Activated CD4-positive, alpha-beta memory T cell treated with anti-CD3 and anti-CD28 coated beads for 36 hours (primary cell): ENCODE measurements at regions not wholly inside any gene's neighbourhood (a gene's known extent, or its start where the extent isn't known, plus 50 kb on each side); places are given as distances from the start of the nearest gene placed in this dataset.
"Not testable (repeated sequence)": the region's sequence is repeated elsewhere in the genome, so short reads cannot be mapped to it uniquely, and the experiment has no call there.

Source experiments
- CTCF ChIA-PET: fragments of 350-600 bp; sonication (Branson Sonifier 250); formaldehyde crosslinking; loops from one replicate; lab custom pipeline; 2021; ENCODE audit warnings: antibody characterized with exemption, inconsistent platforms; lab: Charles Lee
- POLR2A ChIA-PET: fragments of 350-600 bp; sonication (Branson Sonifier 250); formaldehyde crosslinking; loops from one replicate; lab custom pipeline; 2021; ENCODE audit warnings: antibody characterized with exemption; lab: Charles Lee
- DNase-seq: peaks from one replicate; pipeline ENCODE4 v3.0.0-alpha.2; 2020
- H3K27ac Mint-ChIP-seq: one replicate; pipeline ENCODE4 v1.8.0; 2021; ENCODE audit warnings: mixed read lengths
- H3K27me3 Mint-ChIP-seq: one replicate; pipeline ENCODE4 v1.8.0; 2021; ENCODE audit warnings: mixed read lengths
- H3K36me3 Mint-ChIP-seq: one replicate; pipeline ENCODE4 v1.8.0; 2021; ENCODE audit warnings: mixed read lengths
- H3K4me1 Mint-ChIP-seq: one replicate; pipeline ENCODE4 v1.8.0; 2021; ENCODE audit warnings: low read depth, mixed read lengths
- H3K4me3 Mint-ChIP-seq: one replicate; pipeline ENCODE4 v1.8.0; 2021; ENCODE audit warnings: mild to moderate bottlenecking, mixed read lengths
- H3K9me3 Mint-ChIP-seq: one replicate; pipeline ENCODE4 v1.8.0; 2021; ENCODE audit warnings: mixed read lengths
- intact Hi-C: fragments of 100-400 bp; cut with micrococcal nuclease; formaldehyde crosslinking; loops from one replicate; pipeline ENCODE4 v1.15.1; 2023

GRCh38 chr1:120357046-120357445 is 57.8 kb upstream of the NBPF8 start:
- H3K9me3 Mint-ChIP-seq, intact Hi-C loops, H3K36me3 Mint-ChIP-seq, H3K27ac Mint-ChIP-seq, H3K27me3 Mint-ChIP-seq, CTCF ChIA-PET, POLR2A ChIA-PET, H3K4me3 Mint-ChIP-seq, H3K4me1 Mint-ChIP-seq: not testable (repeated sequence)
- peak; percentile 84 for DNase-seq

DNA sequence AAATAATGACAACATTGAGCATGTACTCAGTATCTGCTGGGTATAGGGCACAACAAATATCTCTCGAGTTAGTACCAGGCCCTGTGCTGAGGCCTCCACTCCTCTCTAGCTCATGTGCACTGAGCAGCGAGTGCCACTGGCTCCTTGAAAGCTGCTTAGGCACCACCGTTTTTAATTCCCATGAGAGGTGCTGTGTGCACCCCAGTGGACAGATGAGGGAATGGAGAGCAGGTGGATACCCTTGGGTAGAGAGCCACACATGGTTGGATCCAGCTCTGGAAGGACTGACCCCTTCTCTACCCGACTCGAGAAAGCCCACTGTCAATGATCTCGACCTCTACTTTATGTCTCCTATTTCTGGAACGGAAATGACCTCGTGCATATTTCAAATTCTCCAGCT is 58.7 kb upstream of the NBPF8 start:
- H3K27ac Mint-ChIP-seq, intact Hi-C loops, H3K27me3 Mint-ChIP-seq, CTCF ChIA-PET, H3K36me3 Mint-ChIP-seq, POLR2A ChIA-PET, H3K4me1 Mint-ChIP-seq, H3K9me3 Mint-ChIP-seq, H3K4me3 Mint-ChIP-seq: not testable (repeated sequence)
- DNase-seq: peak; percentile 44

DNA sequence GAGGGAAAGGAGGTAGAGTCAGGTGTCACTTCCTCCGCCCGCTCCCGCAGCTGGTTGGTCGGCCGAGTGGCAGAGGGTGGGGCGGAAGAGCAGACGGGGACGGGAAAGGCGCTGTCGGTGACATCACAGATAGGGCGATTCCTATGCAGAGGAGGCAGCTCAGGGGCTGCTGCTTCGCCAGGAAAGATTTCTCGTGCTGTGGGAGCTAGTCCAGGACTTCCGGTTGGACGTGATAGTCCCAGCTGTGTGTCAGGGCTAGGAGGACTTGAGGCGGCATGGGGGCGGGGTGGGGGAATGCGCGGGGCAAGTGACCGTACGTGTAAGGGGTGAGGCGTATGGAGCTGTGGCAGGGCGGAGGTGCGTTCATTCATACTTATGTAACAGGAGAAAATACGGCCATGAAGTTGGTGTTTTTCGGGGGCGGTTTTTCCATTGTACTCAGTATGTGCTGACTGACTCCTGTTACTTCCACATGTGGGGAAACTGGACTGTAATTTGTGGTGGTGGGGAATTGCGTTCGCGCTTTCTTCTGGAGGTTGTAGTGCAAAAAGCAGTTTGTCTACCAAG is 60.1 kb upstream of the NBPF8 start:
- H3K27me3 Mint-ChIP-seq, CTCF ChIA-PET, intact Hi-C loops, H3K9me3 Mint-ChIP-seq, POLR2A ChIA-PET, H3K36me3 Mint-ChIP-seq, H3K4me1 Mint-ChIP-seq: not testable (repeated sequence)
- Mint-ChIP-seq H3K4me3 (peak overlapping the region; percentile 82), H3K27ac (peak overlapping the region; percentile 99)
- peak; percentile 70 for DNase-seq

GRCh38 chr1:120342231-120343073 is 72.4 kb upstream of the NBPF8 start:
- POLR2A ChIA-PET, H3K4me1 Mint-ChIP-seq, H3K27me3 Mint-ChIP-seq, H3K36me3 Mint-ChIP-seq, CTCF ChIA-PET, H3K9me3 Mint-ChIP-seq, intact Hi-C loops: not testable (repeated sequence)
- Mint-ChIP-seq H3K27ac (peak overlapping the region; percentile 23), H3K4me3 (peak overlapping the region; percentile 66)
- peak; percentile 18 for DNase-seq

DNA sequence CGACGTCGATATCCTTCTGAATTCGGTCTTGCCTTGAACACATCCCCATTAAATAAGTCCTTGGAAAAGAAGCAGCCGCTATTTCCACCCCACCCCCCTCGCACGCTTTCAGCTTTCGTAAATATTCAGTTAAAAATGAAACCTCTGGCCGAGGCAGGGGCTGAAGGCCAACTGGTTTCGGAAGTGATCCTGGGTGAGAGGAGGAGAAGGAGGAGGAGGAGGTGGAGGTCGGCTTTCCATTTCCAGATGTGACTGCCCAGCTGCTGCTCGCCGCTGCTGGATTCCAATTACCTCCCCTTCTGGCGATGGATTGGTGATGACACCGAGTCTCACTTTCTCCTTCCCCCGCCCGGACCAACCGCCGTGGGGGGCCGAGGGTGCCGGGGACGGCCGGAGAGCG is 73.1 kb upstream of the NBPF8 start:
- H3K36me3 Mint-ChIP-seq, POLR2A ChIA-PET, DNase-seq, H3K9me3 Mint-ChIP-seq, intact Hi-C loops, H3K4me1 Mint-ChIP-seq, CTCF ChIA-PET, H3K27me3 Mint-ChIP-seq: not testable (repeated sequence)
- Mint-ChIP-seq H3K27ac (peak overlapping the region; percentile 84), H3K4me3 (peak overlapping the region; percentile 76)

DNA sequence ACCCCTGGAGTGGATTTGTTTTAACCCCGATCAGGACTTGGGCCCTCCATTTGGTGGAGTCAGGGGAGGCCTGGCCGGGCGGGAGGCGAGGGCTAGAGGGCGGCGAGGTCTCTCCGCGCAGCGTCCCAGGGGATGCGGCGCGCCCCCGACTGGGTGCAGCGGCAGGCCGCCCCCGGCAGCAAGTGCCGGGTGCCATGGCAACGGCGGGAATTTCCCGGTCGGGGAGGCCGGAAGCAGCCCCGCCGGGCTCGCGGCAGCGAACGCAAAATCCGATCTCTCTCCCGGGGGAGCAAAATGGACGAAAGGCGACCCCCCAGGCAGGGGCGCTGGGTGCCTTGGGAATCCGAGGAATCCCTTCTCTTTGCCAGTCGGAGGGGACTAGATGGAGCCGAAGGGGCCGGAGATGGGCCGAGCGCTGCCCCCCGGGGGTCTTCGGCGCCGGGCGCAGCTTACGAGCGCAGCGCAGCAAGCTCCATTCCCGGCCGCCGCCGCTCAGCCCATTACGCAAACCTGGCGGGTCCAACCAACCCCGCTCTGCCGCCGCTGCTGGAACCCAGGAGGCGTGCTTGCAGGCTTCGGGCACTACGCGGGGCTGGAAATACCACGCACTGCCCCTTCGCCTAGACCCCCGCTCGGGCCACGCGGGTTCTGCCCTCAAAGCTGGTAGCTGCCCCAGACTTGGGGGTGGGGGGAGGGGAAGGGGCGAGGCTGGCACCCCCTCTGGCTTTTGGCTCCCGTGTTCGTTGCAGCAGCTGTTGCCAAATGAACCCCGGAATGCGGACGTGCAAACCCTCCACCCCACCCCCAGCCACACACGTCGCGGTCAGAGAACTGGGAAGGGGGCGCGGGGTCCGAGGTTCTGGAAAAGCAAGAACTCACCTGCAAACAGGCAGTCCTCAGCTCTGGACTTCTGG is 73.7 kb upstream of the NBPF8 start:
- H3K27me3 Mint-ChIP-seq, H3K4me1 Mint-ChIP-seq, POLR2A ChIA-PET, intact Hi-C loops, H3K36me3 Mint-ChIP-seq, H3K9me3 Mint-ChIP-seq, CTCF ChIA-PET: not testable (repeated sequence)
- Mint-ChIP-seq H3K4me3 (peak overlapping the region; percentile 76), H3K27ac (peak overlapping the region; percentile 77)
- peak; percentile 72 for DNase-seq

DNA sequence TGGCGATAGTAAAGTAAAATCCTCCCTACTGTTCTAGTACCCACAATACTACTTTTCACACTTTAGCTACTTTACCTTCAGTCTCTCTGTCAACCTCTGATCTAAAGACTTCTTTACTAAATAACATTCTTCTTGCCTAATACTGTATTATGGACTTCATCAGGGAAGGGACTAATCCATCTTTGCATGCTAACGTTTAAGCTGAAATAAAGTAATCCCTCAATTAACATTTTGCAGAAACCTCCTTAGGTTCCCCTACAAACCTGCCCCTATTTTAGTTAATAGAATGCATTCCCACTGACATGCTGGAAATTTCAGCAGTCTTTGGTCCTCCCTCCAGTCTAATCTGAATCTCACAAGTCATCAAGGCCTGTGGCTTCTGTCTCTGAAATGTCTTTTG is 99.1 kb upstream of the NBPF8 start:
- H3K27me3 Mint-ChIP-seq, H3K4me1 Mint-ChIP-seq, POLR2A ChIA-PET, intact Hi-C loops, CTCF ChIA-PET, H3K36me3 Mint-ChIP-seq, H3K4me3 Mint-ChIP-seq, H3K9me3 Mint-ChIP-seq, DNase-seq, H3K27ac Mint-ChIP-seq: not testable (repeated sequence)

DNA sequence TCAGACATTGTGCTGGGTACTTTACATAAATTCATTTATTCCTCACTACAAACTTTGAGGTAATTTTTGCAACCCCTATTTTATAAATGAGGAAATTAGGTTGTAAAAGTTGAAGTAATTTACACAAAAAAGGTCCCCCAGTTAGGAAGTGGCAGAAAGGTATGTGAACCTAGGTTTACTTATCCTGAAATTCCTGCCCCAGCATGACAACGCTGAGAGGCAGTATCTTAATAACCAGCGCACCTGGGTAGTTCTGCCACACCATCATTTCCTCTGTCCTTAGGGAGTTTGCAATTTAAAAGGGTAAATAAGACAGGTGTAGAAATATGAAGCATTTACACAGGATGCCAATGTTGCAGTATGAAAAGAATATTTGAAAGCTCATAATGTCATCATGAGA is 102.9 kb upstream of the NBPF8 start:
- H3K27me3 Mint-ChIP-seq, H3K36me3 Mint-ChIP-seq, POLR2A ChIA-PET, CTCF ChIA-PET, H3K9me3 Mint-ChIP-seq, DNase-seq, intact Hi-C loops, H3K4me3 Mint-ChIP-seq, H3K4me1 Mint-ChIP-seq, H3K27ac Mint-ChIP-seq: not testable (repeated sequence)

DNA sequence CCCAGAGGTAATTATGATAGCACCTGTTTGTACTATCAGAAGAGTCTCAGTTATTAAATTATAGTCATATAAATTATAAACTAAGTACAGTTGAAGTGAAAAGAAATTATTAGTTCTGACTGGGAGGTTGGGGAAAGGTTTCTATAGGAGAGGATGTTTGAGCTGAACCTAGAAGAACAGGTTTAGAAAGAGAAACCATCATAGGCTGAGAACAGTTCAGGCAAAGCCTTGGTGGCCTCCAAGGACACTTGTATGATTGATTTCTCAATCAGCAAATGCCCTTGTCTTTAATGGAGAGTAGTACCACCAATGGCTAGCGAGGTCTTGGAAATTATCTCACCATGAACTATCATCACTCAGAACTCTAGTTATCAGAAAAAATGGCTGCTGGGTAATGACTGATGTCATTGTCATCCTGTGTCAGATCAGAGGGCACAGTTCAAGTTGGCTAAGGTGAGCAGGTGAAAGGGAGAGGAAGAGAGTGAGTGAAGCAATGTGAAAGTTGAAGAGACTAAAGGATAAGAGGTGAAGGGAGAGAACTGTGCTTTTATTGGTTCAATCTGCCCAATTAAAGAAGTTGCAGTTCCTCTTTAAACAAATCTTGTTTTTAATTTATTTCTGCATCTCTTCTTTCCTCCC is 105.8 kb upstream of the NBPF8 start:
- H3K9me3 Mint-ChIP-seq, H3K4me3 Mint-ChIP-seq, H3K36me3 Mint-ChIP-seq, H3K27ac Mint-ChIP-seq, DNase-seq, intact Hi-C loops, H3K4me1 Mint-ChIP-seq, H3K27me3 Mint-ChIP-seq, CTCF ChIA-PET, POLR2A ChIA-PET: not testable (repeated sequence)

DNA sequence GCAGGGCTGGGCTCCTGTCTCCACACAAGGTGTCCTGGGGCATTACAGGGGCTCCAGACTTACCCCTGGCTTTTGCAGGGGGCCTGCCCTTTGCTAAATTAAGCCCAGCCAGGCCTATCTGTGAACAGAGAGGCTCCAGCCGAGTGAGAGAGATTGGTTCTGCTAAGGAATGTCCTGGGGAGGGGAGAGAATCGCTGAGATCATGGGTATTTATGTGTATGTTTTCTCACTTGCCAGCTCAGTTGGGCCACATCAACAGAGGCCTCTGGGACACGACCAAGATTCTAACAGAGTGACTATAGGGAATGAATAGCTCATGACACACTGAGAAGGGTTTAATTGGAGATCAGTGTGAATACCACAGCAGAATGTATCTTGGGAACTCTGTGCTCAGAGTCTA is 109.8 kb upstream of the NBPF8 start:
- H3K27ac Mint-ChIP-seq, intact Hi-C loops, H3K4me1 Mint-ChIP-seq, H3K4me3 Mint-ChIP-seq, DNase-seq, POLR2A ChIA-PET, CTCF ChIA-PET, H3K27me3 Mint-ChIP-seq, H3K36me3 Mint-ChIP-seq, H3K9me3 Mint-ChIP-seq: not testable (repeated sequence)

DNA sequence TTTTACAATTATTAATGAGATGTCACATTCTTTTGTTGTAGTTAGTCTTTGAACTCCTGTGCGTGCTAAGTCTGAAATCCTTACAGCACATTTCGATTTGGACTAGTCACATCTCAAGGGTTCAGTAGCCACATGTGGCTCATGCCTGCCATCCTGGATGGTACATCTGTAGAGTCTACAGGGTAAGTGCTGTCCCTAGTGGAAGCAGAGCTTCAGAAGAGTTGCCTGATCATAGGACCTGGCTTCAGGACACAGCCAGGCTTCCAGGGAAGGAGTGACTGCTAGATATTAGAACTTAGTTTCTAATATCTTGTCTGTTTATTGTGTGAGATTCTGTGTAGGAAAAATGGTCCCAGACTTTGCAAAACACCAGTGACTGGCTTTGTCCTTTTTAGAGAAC is 110.5 kb upstream of the NBPF8 start:
- intact Hi-C loops, H3K27me3 Mint-ChIP-seq, POLR2A ChIA-PET, H3K9me3 Mint-ChIP-seq, H3K4me1 Mint-ChIP-seq, H3K36me3 Mint-ChIP-seq, CTCF ChIA-PET, DNase-seq, H3K4me3 Mint-ChIP-seq, H3K27ac Mint-ChIP-seq: not testable (repeated sequence)

GRCh38 chr1:120299433-120300057 is 115.3 kb upstream of the NBPF8 start:
- intact Hi-C loops, CTCF ChIA-PET, H3K27me3 Mint-ChIP-seq, DNase-seq, H3K4me1 Mint-ChIP-seq, H3K4me3 Mint-ChIP-seq, H3K27ac Mint-ChIP-seq, H3K9me3 Mint-ChIP-seq, H3K36me3 Mint-ChIP-seq, POLR2A ChIA-PET: not testable (repeated sequence)
